Spinal cord (tissue), 9 donors: ENCODE measurements at regions not wholly inside any gene's neighbourhood (a gene's known extent, or its start where the extent isn't known, plus 50 kb on each side); places are given as distances from the start of the nearest gene placed in this dataset.
A peak's percentile ranks its signal among the peaks of the same experiment; 100 is the strongest.

Experiments used
- DNase-seq, 6 donors: peaks; one replicate each; pipeline versions ENCODE4 v3.0.0 to v3.0.0-alpha.2; 2013 to 2015; ENCODE audit warnings: low spot score in 6 of 6, low read depth in 4 of 6
- H3K27ac ChIP-seq: one replicate; pipeline ENCODE4 v1.5.1; 2013; ENCODE audit warnings: low read depth, low read length, control low read depth
- H3K27me3 ChIP-seq: one replicate; pipeline ENCODE4 v1.6.1; 2013; ENCODE audit warnings: low read length; ENCODE audit not compliant: control insufficient read depth, insufficient read depth
- H3K36me3 ChIP-seq: one replicate; pipeline ENCODE4 v1.6.1; 2013; ENCODE audit warnings: low read length; ENCODE audit not compliant: control insufficient read depth, insufficient read depth
- H3K4me1 ChIP-seq: one replicate; pipeline ENCODE4 v1.6.1; 2013; ENCODE audit warnings: low read length; ENCODE audit not compliant: control insufficient read depth, insufficient read depth
- H3K4me3 ChIP-seq: one replicate; pipeline ENCODE4 v1.5.1; 2013; ENCODE audit warnings: low read depth, low read length, control low read depth
- H3K9me3 ChIP-seq: one replicate; pipeline ENCODE4 v1.6.1; 2013; ENCODE audit warnings: low read length; ENCODE audit not compliant: control insufficient read depth, insufficient read depth
- WGBS: methylation state at CpG from one replicate; pipeline ENCODE4 v1.1.5; 2013; ENCODE audit warnings: missing lambda C conversion rate; ENCODE audit not compliant: insufficient coverage; 5-methylcytosine and 5-hydroxymethylcytosine counted together
- donor health status: healthy.

GRCh38 chr10:123327450-123327849, 173.2 kb downstream of the BUB3 start:
- no peaks in the 10 kb centered on the region for H3K27me3 ChIP-seq
- no peak for DNase-seq
- H3K4me1 ChIP-seq: no peaks in the 10 kb centered on the region
- no peaks in the 10 kb centered on the region for H3K36me3 ChIP-seq
- H3K9me3 ChIP-seq: no peaks in the 10 kb centered on the region
- WGBS: 100% methylated on average over 1 of the region's 1 CpG
- no peak overlapping the region for H3K27ac ChIP-seq
- no peak overlapping the region for H3K4me3 ChIP-seq

- Histone ChIP-seq H3K9me3 (no peaks in the 10 kb centered on the region), H3K4me1 (no peaks in the 10 kb centered on the region), H3K4me3 (no peak overlapping the region), H3K36me3 (no peaks in the 10 kb centered on the region), H3K27ac (no peak overlapping the region), H3K27me3 (no peaks in the 10 kb centered on the region)
- DNase-seq: peak in 1 of 6 donors; percentile 54
- 82% methylated on average over 1 of the region's 2 CpGs for WGBS
These were observed 173.7 kb downstream of the BUB3 start for GRCh38 chr10:123327896-123328295.

- Histone ChIP-seq H3K27ac (no peak overlapping the region), H3K27me3 (no peaks in the 10 kb centered on the region), H3K4me3 (no peak overlapping the region), H3K36me3 (no peaks in the 10 kb centered on the region), H3K4me1 (no peaks in the 10 kb centered on the region), H3K9me3 (no peaks in the 10 kb centered on the region)
- WGBS: 11% methylated on average over 1 of the region's 4 CpGs
- peak in 2 of 6 donors; percentile 40 to 48 for DNase-seq
These were observed 177.2 kb downstream of the BUB3 start for GRCh38 chr10:123331438-123331837.

GRCh38 chr10:123346581-123346980, 192.4 kb downstream of the BUB3 start:
- Histone ChIP-seq H3K4me3 (no peak overlapping the region), H3K27me3 (no peaks in the 10 kb centered on the region), H3K4me1 (no peaks in the 10 kb centered on the region), H3K27ac (no peak overlapping the region), H3K9me3 (no peaks in the 10 kb centered on the region), H3K36me3 (no peaks in the 10 kb centered on the region)
- DNase-seq: no peak
- 100% methylated on average over 1 of the region's 1 CpG for WGBS

- H3K36me3 ChIP-seq: no peaks in the 10 kb centered on the region
- H3K4me1 ChIP-seq: no peaks in the 10 kb centered on the region
- WGBS: 75% methylated on average over 10 of the region's 19 CpGs
- H3K27me3 ChIP-seq: no peaks in the 10 kb centered on the region
- no peak overlapping the region for H3K4me3 ChIP-seq
- peak in 1 of 6 donors; percentile 82 for DNase-seq
- H3K9me3 ChIP-seq: no peaks in the 10 kb centered on the region
- no peak overlapping the region for H3K27ac ChIP-seq
These were observed 194.7 kb downstream of the BUB3 start for GRCh38 chr10:123348691-123349572.

GRCh38 chr10:123351715-123352114, 197.5 kb downstream of the BUB3 start:
- Histone ChIP-seq H3K9me3 (no peaks in the 10 kb centered on the region), H3K36me3 (no peaks in the 10 kb centered on the region), H3K4me1 (no peaks in the 10 kb centered on the region), H3K27me3 (peaks cover 4% of the 10 kb centered on the region), H3K4me3 (no peak overlapping the region), H3K27ac (no peak overlapping the region)
- WGBS: 88% methylated on average over 17 of the region's 17 CpGs
- no peak for DNase-seq

GRCh38 chr10:123354521-123354920, 200.3 kb downstream of the BUB3 start:
- no peak overlapping the region for H3K27ac ChIP-seq
- H3K9me3 ChIP-seq: no peaks in the 10 kb centered on the region
- no peaks in the 10 kb centered on the region for H3K36me3 ChIP-seq
- no peak overlapping the region for H3K4me3 ChIP-seq
- peaks cover 7% of the 10 kb centered on the region for H3K4me1 ChIP-seq
- 76% methylated on average over 4 of the region's 7 CpGs for WGBS
- DNase-seq: no peak
- peaks cover 18% of the 10 kb centered on the region for H3K27me3 ChIP-seq

GRCh38 chr10:123355748-123356481, 201.7 kb downstream of the BUB3 start:
- Histone ChIP-seq H3K4me1 (peaks cover 7% of the 10 kb centered on the region), H3K36me3 (no peaks in the 10 kb centered on the region), H3K27me3 (peaks cover 20% of the 10 kb centered on the region), H3K4me3 (no peak overlapping the region), H3K27ac (no peak overlapping the region), H3K9me3 (no peaks in the 10 kb centered on the region)
- WGBS: 88% methylated on average over 5 of the region's 6 CpGs
- no peak for DNase-seq

GRCh38 chr10:123356799-123357198, 202.6 kb downstream of the BUB3 start:
- H3K27ac ChIP-seq: no peak overlapping the region
- H3K9me3 ChIP-seq: no peaks in the 10 kb centered on the region
- no peak overlapping the region for H3K4me3 ChIP-seq
- H3K36me3 ChIP-seq: no peaks in the 10 kb centered on the region
- H3K4me1 ChIP-seq: peaks cover 7% of the 10 kb centered on the region
- no peak for DNase-seq
- H3K27me3 ChIP-seq: peaks cover 21% of the 10 kb centered on the region
- 83% methylated on average over 1 of the region's 5 CpGs for WGBS
